ENCODE measurements at regions not wholly inside any gene's neighbourhood (a gene's known extent, or its start where the extent isn't known, plus 50 kb on each side); places are given as distances from the start of the nearest gene placed in this dataset.

DNA sequence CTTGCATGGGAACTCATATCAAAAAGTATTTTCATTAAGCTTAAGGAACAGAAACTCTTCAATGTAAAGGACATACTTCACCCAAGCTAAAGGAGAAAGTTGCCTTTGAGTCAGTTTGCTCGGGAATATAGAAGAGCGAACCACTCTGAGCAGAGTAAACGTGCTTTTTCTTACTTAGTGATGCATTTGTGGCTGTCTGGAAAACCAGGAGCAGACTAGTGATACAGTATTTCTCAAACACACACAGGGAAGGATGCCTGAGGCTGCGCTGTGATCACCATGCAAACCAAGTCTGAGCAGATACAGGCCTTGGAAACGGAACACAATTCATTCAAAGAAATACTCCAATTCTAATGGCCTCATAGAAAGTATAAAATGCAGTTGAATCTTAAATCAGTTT is 121.0 kb upstream of the CDIN1 start:
- no peak for DNase-seq (ENCODE audit: low read depth, low spot score)

DNA sequence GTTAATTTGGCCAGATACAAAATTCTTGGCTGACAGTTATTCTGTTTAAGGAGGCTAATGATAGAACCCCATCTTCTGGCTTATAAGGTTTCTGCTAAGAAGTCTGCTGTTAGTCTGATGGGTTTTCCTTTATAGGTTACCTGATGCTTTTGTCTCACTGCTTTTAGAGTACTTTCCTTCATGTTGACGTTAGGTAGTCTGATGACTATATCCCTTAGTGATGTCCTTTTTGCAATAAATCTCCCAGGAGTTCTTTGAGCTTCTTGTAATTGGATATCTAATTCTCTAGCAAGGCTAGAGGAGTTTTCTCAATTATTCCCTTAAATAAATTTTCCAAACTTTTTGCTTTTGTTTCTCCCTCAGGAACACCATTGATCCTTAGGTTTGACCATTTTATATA is 114.1 kb upstream of the CDIN1 start:
- DNase-seq (ENCODE audit: low read depth, low spot score): no peak

DNA sequence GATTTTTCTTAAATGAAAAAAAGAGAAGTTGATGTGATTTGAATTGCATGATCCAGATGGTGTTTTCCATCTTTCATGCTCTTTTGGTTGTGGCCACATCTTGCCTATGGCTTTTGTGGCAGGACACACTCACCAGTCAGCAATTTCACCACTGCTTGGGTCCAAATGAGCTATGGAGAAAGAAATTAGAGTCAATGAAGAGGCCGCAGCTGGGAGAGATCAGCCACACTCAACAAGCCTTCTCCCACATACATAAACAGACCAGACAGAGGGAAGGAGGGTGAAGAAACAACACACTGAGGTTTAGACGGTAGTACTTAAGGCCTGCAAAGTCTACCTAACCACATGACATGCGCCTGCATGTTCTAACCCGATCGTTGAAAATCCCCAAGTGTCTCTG is 110.7 kb upstream of the CDIN1 start:
- DNase-seq (ENCODE audit: low read depth, low spot score): no peak

DNA sequence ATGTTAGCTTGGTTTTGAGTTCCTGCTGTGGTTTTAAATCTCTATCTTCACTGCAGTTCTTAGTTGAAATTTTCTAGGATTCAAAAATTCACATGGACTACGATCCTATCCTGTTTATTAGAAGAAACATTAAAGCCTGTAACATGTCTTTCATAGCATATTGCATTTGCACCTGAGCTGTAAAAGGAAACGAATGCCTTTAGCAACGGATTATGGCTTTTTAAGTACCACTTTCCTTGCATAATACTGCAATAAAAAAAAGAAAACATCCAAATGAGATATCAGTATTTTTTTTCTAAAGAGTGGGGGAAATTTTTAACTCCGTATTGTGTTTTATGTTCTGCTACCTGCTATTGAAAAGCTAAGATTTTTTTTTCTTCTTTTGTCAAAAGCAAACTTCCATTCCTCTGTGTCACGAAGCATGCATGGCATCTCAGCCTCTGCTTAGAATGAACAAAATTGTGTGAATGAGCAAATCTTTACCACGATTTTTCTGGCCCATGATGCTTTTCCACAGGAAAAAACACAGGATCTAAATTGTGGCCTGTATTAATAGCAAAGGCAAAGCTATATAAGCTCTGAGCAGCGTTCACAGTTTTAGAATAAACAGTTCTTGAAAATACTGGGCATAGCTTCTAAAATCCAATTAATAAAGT is 110.0 kb upstream of the CDIN1 start:
- DNase-seq (ENCODE audit: low read depth, low spot score): no peak

DNA sequence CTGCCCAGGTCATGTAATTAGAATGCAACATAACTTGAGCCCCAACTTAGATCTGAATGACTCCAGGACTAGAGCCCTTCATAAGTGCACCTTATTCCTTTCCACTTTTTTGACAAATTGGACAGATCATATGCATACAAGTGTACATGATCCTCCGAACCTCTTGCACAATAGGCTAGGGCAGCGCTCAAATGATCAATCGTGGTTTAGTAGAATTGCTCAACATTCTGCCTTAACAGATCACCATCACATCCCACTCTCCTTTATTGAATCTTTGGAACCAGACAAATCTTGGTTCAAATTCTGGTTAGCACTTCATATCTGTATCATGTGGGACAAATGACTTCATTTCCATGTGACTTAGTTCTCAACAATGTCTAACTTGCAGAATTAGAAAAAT is 106.8 kb upstream of the CDIN1 start:
- no peak for DNase-seq (ENCODE audit: low read depth, low spot score)

DNA sequence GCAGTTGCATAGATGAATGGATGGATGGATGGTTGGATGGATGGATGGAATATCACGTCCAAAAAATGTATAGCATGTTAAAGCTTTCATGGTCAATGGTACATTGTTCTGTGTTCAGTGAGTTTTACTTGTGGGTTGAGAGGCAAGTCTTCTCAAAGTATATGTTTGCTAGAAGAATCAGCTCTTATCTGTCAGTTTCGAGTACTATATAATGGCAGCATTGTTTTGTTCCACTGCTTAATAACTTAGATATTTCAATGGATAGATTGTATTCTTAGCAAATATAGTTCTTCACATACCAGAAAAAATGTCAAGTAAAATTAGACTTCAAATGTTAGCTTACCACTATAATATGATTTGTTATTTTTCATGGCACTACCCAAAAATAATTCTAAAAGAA is 100.9 kb upstream of the CDIN1 start:
- no peak for DNase-seq (ENCODE audit: low read depth, low spot score)

DNA sequence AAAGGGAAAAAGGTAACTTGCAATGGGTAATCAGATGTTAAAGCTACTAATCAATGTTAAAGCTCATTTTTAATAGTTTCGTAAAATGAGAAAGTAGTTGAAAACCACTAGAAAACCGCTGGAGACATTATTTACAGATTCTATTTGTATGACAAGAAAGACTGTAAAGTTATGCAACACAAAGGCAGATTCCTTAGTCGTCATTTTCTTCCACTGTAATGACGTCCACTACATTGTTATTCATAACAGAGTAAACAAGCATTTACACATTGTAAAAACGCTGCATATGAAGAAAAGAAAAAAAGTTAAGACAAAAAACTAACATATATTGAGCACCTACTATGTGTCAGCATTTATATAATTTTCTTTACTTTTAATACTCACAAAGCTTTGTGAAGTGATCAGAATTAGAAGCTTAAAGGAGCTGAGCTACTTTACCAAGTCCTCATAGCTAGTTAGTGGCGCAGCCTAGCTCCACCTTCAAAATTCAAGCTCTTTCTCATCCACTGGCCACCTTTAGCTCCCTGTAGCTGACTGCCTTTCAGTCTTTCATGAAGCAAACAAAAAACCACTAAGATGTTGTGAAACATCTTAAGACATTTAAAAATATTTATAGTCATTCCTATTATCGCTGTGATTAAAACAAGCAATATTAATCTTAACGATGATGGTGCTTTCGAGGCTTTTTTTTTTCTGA is 100.1 kb upstream of the CDIN1 start:
- no peak for DNase-seq (ENCODE audit: low read depth, low spot score)

DNA sequence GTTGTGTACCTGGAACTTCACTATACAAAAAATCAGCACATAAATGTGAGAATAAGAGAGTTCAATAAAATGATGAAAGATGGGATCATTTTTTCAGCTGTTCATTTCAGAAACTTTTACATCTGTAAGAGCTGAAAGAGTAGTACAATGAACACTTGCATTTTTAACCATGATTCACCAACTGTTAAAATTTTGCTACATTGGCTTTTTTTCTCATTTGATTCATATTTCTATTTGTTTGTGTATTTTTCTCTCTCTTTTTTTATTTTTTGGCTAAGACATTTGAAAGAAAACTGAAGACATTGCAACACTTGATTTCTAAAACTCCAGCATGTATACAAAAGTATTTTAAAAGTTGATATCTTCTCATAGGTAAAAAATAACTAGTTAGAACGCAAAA is 98.3 kb upstream of the CDIN1 start:
- no peak for DNase-seq (ENCODE audit: low read depth, low spot score)

DNA sequence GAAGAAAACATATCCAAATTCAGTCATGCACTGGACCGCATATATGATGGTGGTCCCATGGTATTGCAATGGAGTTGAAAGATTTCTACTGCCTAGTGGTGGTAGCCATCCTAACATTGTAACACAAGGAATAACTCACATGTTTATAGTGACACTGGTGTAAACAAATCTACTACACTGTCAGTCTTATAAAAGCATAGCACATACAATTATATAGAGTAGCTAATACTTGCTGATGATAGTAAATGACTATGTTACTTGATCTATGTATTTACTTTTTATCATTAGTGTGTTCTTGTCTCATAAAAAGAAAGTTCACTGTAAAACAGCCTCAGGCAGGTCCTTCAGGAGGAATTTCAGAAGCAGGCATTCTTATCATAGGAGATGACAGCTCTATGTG is 96.0 kb upstream of the CDIN1 start:
- DNase-seq (ENCODE audit: low read depth, low spot score): no peak

DNA sequence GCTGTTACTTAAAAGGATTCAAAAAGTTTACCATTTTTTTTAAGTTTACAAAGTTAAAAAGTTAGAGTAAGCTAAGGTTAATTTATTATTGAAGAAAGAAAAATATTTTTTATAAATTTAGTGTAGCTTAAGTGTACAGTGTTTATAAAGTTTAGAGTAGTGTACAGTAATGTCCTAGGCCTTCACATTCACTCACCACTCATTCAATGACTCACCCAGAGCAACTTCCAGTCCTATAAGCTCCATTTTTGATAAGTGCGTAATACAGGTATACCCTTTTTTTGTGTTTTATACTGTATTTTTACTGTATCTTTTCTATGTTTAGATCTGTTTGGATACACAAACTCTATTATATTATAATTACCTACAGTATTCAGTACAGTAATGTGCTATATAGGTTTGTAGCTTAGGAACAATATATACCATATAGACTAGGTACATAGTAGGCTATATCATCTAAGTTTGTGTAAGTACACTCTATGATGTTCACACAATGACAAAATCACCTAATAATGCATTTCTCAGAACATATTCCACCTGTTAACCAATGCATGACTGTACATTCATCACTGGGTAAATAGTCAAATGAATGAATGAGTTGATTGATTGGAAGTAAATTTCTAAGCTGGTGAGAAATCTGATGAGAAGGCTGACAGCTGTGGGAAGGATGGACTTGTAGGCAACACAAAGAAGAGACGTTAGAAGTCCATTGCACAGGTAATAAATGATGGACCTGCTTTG is 95.2 kb upstream of the CDIN1 start:
- no peak for DNase-seq (ENCODE audit: low read depth, low spot score)

DNA sequence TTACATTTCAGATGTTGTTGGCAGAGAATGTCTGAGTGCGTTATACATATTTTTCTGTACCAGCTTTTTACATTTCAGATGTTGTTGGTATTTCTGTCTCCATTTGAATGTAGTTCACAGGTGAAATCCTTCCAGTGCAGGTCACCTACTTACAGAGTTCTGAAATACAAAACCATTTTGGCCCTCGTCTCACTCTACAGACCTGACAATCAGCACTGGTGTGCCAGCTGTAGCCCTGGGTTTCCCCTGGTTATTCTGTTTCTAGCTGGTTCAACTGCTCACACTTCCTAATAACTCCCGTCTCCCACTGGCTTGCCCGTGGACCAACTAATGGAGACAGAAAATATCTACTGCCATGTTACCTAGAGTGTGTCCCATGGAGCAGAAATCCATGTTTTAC is 87.5 kb upstream of the CDIN1 start:
- no peak for DNase-seq (ENCODE audit: low read depth, low spot score)

DNA sequence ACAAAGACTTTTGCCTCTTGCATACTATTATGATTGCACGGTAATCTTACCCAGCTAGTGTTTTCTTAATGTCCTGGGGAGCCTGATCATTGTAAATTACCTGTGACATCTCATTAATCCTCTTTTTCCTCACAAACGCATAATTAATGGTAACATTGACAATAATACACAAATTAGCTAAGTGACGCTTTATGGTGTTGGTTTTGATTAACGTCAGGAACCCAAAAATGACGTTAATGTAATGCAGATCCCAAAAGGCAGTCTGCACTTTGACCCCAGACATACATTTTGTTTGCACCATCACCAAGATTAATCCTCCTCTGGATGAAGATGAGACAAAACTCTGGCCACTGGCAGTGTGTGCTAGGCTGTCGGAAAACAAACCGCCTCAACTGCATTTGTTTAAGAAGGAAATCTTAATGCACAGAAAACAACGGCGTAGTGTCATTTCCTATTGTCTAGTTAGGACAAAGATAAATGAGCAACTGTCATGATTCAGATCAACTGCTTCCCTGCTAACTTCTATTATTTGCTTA is 83.9 kb upstream of the CDIN1 start:
- no peak for DNase-seq (ENCODE audit: low read depth, low spot score)

DNA sequence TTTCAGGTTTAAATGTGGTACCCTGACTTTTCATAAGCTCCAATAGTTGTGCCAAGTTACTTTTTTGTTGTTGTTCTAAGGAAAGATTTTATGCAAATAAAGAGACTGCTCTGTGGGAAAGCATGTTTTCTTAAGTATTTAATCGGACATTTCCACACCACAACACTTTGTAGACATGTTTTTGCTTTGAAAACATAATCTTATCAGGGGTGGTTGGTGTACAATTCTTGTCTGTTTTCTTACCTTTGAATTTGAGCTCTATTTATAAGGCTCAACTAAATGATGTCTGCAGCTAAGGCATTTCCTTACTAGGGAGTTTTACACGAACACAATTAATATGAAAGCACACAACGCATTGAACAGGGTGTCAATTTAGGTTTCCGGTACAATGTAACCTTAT is 81.5 kb upstream of the CDIN1 start:
- no peak for DNase-seq (ENCODE audit: low read depth, low spot score)

DNA sequence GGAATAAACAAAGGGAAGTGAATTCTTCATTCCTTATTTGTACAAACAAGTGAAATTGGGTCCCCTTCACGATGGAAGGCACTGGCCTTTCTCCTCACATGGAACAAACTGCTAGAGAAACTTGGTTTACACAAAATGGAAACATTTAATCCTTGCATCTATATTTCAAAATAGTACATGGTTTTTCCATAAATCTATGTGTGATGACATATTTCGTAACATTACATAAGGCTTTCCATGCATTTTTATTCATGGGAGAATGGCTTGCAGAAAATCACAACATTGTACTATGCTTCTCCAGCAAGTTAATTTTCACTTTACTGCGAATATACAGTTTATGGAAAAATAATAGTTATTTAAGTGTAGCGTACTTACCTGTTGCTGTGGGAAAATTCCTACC is 81.0 kb upstream of the CDIN1 start:
- DNase-seq (ENCODE audit: low read depth, low spot score): no peak

DNA sequence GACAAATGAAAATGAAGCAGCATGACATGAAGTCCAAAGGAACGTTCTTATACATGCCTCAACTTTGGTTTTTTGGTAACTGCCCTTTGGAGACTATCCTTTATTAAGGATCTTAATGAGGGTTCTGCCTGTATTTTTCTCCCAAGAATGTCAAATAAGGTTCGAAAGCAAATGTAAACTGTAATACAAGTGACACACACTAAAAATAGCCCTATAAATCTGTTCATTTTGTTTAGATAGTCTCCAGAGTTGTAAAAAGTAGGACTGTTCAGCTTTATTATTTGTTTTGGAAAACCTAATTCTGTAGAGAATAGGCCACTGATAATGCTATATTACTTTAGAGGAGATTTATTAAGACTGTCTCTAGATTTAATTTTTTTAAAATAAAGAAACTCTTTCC is 80.5 kb upstream of the CDIN1 start:
- DNase-seq (ENCODE audit: low read depth, low spot score): no peak

DNA sequence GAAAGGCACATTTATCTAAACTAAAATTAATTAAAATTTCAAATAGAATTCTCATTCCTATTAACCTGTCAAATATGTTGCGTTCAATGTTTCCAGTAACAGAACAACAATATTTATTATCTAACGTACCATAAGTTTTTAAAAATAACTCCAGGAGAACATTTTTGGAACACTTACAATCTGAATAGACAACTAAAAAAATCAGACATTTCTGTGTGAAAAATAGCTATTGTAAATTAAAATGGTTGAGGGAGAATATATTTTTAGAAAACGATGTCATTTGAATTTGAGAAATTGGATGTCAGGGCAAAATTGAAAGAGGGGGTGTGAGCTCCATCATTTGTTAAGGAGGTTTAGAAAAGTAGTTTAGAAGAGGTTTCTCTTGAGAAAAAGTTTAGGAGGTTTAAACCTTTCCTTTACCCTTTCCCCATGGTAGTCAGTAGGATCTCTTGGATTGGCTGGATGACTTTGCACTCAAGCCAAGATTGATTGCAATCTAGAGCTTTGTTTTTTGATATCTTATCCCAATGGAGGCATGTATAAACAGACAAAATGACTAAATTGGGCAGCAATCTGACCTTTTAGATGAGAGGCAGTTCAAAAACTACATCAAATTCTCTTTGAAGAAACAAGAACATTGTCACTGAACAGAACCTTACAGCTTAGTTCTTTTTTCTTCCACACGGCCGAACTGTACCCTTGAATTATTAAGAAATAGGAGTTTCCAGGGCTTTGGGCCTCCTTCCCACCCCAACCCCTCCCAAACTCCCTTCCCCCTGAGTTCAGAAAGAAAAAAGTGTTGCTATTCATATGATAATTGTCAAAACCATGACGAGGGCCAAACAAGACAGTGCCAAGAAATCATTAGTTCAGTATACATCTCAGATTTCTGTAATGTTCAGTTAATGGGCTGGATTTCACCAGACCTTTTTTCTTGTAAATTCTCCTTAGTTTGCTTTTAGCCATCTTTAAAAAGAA is 79.7 kb upstream of the CDIN1 start:
- no peak for DNase-seq (ENCODE audit: low read depth, low spot score)

DNA sequence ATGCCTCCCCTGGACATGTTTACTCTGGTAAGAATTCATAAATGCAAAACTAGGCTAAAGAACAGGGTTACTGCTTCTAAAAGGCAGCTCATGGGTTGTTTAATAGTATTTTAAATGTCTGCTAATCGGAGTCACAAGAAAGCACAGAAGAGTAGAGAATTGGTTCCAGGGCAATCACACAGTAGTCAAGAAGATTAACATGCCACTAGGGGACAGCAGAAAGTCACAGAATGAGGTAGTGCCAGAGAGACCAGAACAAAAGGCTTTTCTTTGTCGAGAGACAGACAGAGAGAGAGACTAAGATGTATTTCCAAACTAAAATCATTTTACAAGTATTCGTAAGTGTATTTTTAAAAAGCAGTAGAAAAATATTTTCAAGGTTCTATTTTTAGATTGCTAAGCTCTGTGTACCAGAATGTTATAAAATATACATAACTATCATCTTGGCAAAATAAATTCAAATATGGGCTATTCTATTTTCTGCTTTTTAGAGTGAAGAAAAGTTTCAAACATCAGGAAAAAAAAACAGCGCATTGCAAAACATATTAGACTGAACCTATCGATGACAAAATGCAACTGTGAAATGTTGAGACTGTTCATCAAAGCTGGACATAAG is 78.3 kb upstream of the CDIN1 start:
- no peak for DNase-seq (ENCODE audit: low read depth, low spot score)

DNA sequence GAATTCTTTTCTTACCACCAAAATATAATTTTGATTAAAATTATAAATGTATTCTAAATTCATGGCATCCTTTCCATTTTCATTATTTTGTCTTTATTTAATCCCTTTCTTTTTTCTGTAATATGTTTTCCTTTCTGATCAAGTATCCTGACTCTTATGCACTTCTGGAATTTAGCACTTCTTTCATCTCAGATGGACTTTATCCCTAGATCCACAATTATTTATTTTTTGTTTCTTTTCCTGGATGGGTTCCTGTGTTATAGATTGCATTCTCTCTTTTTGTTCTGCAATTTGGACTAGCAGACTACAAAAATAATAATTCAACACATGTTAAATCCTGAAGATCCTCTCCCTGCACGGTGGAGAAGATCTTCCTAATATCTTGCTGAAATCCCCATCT is 76.9 kb upstream of the CDIN1 start:
- DNase-seq (ENCODE audit: low read depth, low spot score): no peak

DNA sequence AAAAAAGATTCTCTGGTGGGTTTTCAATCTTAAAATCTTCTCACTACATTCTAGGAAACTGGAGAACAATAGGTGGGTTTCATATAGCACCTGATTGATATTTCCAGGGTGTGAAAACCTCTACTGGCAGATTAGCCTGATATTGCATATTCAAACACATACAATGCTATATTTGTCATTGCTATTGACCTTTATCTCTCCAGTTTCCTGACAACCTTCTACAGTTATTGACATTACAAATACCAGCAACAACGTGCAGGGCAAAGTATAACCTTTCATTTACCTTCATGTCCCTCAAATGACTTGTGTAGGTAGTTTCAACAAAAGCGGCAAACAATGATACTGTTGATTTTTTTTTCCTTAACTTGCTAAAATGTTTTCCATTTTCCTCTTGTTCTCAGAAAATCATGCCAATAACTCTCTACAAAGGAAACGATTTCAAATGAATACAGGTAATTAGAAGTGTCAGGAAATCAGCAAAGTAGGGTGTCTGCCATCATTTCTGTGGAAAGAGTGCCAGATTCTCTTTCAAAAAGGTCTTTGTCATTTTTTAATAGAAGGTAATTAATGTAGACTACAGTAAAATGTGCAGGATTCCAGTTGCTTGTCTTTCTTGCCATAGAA is 72.6 kb upstream of the CDIN1 start:
- DNase-seq (ENCODE audit: low read depth, low spot score): no peak

DNA sequence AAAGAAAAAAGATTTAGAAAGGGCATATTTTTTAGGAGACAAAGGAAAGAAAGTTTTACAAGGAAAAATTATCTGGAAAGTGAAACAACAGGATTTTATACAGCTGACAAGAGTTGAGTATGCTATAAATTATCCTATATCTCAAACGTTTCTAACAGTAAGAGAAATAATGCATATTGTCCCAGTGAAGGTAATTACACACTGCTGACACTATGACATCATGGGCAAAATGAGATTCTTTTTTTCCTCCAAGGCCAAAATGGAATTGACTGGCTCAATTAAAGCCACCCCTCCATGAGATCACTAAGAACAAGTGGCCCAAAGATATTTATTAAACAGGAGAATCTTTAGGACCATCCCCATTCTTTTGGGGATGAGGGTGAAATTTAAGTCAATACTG is 72.0 kb upstream of the CDIN1 start:
- DNase-seq (ENCODE audit: low read depth, low spot score): no peak

DNA sequence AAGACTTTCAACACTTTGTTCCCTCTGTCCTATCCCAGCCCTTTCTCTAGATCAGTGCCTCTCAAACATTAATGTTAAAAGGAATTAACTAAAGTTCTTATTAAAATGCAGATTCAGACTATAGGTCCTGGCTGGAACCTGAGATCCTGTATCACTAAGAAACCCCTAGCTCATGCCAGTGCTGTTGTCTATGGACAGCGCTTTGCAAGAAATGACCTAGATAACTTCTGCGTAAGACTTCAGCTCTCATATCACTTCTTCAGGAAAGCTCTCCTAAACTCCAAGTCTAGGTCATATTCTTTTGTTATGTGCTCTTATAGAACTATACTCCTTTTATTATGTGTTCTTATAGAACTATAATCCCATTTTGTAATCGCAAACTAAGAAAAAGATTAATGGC is 67.8 kb upstream of the CDIN1 start:
- no peak for DNase-seq (ENCODE audit: low read depth, low spot score)
